ENCODE measurements at regions not wholly inside any gene's neighbourhood (a gene's known extent, or its start where the extent isn't known, plus 50 kb on each side); places are given as distances from the start of the nearest gene placed in this dataset.
"Not testable (repeated sequence)": the region's sequence is repeated elsewhere in the genome, so short reads cannot be mapped to it uniquely, and the experiment has no call there.

GRCh38 chrX:40949071-40949470 lies 136.2 kb upstream of the USP9X start:
- Histone ChIP-seq H3K79me2 (ENCODE audit: insufficient read depth, low read depth) (no peaks in the 10 kb centered on the region), H2AFZ (ENCODE audit: low read depth) (no peak overlapping the region), H3K36me3 (ENCODE audit: insufficient read depth) (no peaks in the 10 kb centered on the region), H4K20me1 (ENCODE audit: insufficient read depth) (no peaks in the 10 kb centered on the region), H3K27ac (no peak overlapping the region), H3K27me3 (ENCODE audit: insufficient read depth, low read depth) (no peaks in the 10 kb centered on the region), H3K4me3 (IDR thresholded peaks at IDR 0.05; ENCODE audit: insufficient read depth, low read depth, low read length) (no peak overlapping the region), H3K9ac (no peak overlapping the region), H3K4me1 (ENCODE audit: low read depth, poor library complexity, severe bottlenecking) (peaks cover 6% of the 10 kb centered on the region), H3K4me2 (no peak overlapping the region)
- no peak for TF ChIP-seq CTCF (conservative IDR thresholded peaks at IDR 0.05; ENCODE audit: low read depth, low read length)

GRCh38 chrX:40950546-40950945 lies 134.7 kb upstream of the USP9X start:
- H3K27me3 ChIP-seq (ENCODE audit: insufficient read depth, low read depth), result no peaks in the 10 kb centered on the region
- no peaks in the 10 kb centered on the region for H4K20me1 ChIP-seq (ENCODE audit: insufficient read depth)
- no peaks in the 10 kb centered on the region for H3K4me1 ChIP-seq (ENCODE audit: low read depth, poor library complexity, severe bottlenecking)
- no peaks in the 10 kb centered on the region for H3K36me3 ChIP-seq (ENCODE audit: insufficient read depth)
- H3K79me2 ChIP-seq (ENCODE audit: insufficient read depth, low read depth), result no peaks in the 10 kb centered on the region
- H2AFZ ChIP-seq (ENCODE audit: low read depth), result no peak overlapping the region
- H3K4me2 ChIP-seq, result no peak overlapping the region
- no peak for TF ChIP-seq CTCF (conservative IDR thresholded peaks at IDR 0.05; ENCODE audit: low read depth, low read length)
- H3K4me3 ChIP-seq (IDR thresholded peaks at IDR 0.05; ENCODE audit: insufficient read depth, low read depth, low read length), result no peak overlapping the region
- no peak overlapping the region for H3K27ac ChIP-seq
- no peak overlapping the region for H3K9ac ChIP-seq

DNA sequence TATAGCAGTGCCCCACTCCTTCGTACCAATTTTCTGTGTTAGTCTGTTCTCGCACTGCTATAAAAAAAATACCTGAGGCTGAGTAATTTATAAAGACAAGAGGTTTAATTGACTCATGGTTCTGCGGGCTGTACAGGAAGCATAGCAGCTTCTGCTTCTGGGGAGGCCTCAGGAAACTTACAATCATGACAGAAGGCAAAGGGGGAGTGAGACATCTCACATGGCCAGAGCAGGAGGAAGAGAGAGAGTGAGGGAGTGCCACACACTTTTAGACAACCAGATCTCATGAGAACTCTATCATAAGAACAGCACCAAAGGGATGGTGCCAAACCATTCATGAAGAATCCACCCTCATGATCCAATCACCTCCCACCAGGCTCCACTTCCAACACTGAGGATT lies 133.8 kb upstream of the USP9X start:
- H3K27me3 ChIP-seq (ENCODE audit: insufficient read depth, low read depth); H3K9ac ChIP-seq; H3K4me1 ChIP-seq (ENCODE audit: low read depth, poor library complexity, severe bottlenecking); H3K27ac ChIP-seq; H4K20me1 ChIP-seq (ENCODE audit: insufficient read depth); H3K36me3 ChIP-seq (ENCODE audit: insufficient read depth); H3K79me2 ChIP-seq (ENCODE audit: insufficient read depth, low read depth); H2AFZ ChIP-seq (ENCODE audit: low read depth); H3K4me2 ChIP-seq; H3K4me3 ChIP-seq (IDR thresholded peaks at IDR 0.05; ENCODE audit: insufficient read depth, low read depth, low read length): not testable (repeated sequence)

DNA sequence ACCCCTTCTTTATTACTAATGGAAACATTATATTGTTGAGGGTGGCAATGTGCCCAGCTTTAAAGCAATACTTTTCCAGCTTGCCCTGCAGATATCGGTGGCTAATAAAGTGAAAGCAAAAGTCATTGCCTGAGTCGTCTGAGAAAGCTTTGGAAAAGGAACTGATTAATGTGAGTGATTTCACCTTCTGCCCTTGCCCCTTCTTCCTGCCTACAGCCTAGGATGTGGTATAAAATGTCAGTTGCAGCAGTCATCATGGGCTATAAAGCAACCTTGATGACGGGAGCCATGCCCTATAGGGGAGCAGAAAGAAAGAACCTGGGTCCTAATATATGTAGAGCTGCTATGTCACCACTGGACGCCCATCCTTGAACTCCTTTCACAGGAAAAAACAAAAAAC lies 132.4 kb upstream of the USP9X start:
- no peak overlapping the region for H2AFZ ChIP-seq (ENCODE audit: low read depth)
- H3K36me3 ChIP-seq (ENCODE audit: insufficient read depth), result no peaks in the 10 kb centered on the region
- no peak overlapping the region for H3K27ac ChIP-seq
- H3K4me1 ChIP-seq (ENCODE audit: low read depth, poor library complexity, severe bottlenecking), result no peaks in the 10 kb centered on the region
- H3K4me3 ChIP-seq (IDR thresholded peaks at IDR 0.05; ENCODE audit: insufficient read depth, low read depth, low read length), result no peak overlapping the region
- H3K4me2 ChIP-seq, result no peak overlapping the region
- no peaks in the 10 kb centered on the region for H3K27me3 ChIP-seq (ENCODE audit: insufficient read depth, low read depth)
- TF ChIP-seq CTCF (conservative IDR thresholded peaks at IDR 0.05; ENCODE audit: low read depth, low read length), result no peak
- no peaks in the 10 kb centered on the region for H4K20me1 ChIP-seq (ENCODE audit: insufficient read depth)
- H3K9ac ChIP-seq, result no peak overlapping the region
- no peaks in the 10 kb centered on the region for H3K79me2 ChIP-seq (ENCODE audit: insufficient read depth, low read depth)

DNA sequence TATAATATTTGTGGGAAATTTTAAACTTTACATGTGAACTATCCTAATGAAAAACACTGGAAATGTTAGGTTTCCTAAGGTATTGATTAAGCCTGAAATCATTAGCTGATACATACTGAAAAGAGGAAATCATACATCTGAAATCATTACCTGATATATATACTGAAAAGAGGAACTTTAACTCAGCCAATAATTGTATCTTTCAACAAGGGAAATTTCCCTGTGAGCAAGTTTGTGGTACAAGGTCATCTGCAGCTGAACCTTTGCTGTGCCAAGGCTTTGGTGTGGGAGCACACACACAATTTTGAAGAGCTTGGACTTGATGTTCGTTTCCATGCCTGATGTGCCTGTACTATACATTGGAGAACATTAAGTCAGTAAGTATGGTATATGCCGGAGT lies 131.9 kb upstream of the USP9X start:
- Histone ChIP-seq H3K4me2 (no peak overlapping the region), H3K27me3 (ENCODE audit: insufficient read depth, low read depth) (no peaks in the 10 kb centered on the region), H3K9ac (no peak overlapping the region), H2AFZ (ENCODE audit: low read depth) (no peak overlapping the region), H3K4me1 (ENCODE audit: low read depth, poor library complexity, severe bottlenecking) (no peaks in the 10 kb centered on the region), H3K36me3 (ENCODE audit: insufficient read depth) (no peaks in the 10 kb centered on the region), H3K27ac (no peak overlapping the region), H3K79me2 (ENCODE audit: insufficient read depth, low read depth) (no peaks in the 10 kb centered on the region), H4K20me1 (ENCODE audit: insufficient read depth) (no peaks in the 10 kb centered on the region), H3K4me3 (IDR thresholded peaks at IDR 0.05; ENCODE audit: insufficient read depth, low read depth, low read length) (no peak overlapping the region)
- TF ChIP-seq CTCF (conservative IDR thresholded peaks at IDR 0.05; ENCODE audit: low read depth, low read length), result no peak
